HG03439 (cell line): ENCODE measurements at regions not wholly inside any gene's neighbourhood (a gene's known extent, or its start where the extent isn't known, plus 50 kb on each side); places are given as distances from the start of the nearest gene placed in this dataset.
"Not testable (repeated sequence)": the region's sequence is repeated elsewhere in the genome, so short reads cannot be mapped to it uniquely, and the experiment has no call there.

Experiments
- ATAC-seq: cut with Tn5 transposase; IDR thresholded peaks from one replicate; pipeline ENCODE4 v1.9.1; 2021; ENCODE audit warnings: mild to moderate bottlenecking, moderate library complexity; ENCODE audit not compliant: unreplicated experiment

DNA sequence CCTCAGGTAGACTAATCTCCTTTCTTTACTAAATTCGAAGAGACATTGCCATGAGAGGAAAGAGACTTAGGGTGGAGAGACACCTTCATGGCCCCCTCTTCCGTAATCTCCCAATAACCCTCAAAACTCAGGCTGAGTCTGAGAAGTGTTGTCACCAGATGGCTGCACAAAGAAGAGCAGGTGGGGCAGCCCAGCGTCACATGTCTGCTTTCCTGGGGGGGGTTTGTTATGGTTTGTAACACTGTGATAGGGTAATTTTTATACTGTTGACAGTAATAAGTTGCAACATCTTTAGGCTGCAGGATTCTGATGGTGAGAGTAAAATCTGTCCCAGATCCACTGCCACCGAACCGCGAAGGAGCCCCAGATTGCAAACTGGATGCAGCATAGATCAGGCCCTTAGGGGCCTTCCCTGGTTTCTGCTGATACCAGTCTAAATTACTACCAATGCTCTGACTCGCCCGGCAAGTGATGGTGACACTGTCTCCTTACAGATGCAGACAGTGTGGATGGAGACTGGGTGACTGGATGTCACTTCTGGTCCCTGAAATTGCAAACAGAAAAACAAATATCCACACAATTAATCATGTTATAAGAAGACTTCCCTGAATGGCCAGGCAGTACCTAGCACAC, 595.1 kb downstream of the RPIA start:
- not testable (repeated sequence) for ATAC-seq

DNA sequence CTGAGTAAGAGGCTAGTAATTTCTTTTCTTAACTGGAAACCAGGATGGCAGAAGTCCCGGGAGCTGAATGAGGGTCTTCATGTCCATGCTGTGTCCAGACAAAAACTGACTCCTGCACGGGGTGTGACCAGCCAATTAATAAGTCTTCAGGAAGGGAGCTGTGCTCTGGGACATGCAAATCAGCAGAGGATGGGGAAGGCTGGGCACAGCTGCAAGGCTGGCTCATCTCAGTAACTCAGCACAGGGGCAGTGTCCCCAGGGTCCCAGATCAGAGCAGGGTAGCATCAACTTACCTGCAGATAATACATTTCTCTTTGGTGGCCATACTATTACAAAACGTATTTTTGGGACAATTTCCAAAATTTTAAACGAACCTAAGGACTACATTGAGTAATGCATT, 595.6 kb downstream of the RPIA start:
- ATAC-seq = not testable (repeated sequence)

DNA sequence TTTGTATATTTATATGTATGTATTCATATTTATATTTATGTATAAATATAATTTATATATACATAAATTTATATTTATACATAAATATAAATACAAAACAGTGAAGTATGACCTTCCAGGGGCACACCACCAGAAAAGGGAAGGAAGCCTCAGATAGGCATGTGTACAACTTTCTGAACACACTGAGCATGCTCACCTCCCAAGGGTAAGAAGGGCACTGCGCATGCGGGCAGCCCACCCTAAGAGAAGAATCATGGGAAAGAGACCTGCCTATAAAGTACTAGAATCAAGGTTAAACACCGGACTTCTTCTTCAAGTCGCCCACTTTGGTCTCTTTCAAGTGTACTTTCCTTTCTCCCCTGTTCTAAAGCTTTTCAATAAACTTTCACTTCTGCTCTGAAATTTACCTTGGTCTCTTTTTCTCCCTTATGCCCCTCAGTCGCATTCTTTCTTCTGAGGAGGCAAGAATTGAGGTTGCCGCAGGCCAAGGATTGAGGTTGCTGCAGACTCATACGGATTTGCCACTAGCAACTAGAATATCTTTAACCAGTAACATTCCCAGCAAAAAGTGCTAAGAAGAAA, 600.3 kb downstream of the RPIA start:
- not testable (repeated sequence) for ATAC-seq

DNA sequence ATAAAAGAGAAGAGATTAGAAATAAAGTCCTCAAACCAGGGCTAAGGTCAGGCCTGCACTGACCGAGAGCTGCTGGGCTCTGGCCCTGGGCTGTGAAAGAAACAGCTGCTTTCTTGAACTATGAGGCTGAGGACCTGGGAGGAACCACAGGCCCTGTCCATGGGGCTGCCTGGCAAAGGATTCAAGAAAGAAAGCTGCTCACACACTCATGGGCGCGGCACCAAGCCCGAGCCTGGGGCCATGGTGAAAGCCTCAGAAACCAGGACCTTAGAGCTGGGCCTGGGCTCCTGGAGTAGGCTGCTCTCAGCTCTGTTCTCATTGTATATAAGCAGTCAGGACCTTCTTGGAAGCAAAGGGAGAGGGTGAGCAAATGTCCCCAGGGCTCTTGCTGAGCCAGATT, 601.9 kb downstream of the RPIA start:
- not testable (repeated sequence) for ATAC-seq

DNA sequence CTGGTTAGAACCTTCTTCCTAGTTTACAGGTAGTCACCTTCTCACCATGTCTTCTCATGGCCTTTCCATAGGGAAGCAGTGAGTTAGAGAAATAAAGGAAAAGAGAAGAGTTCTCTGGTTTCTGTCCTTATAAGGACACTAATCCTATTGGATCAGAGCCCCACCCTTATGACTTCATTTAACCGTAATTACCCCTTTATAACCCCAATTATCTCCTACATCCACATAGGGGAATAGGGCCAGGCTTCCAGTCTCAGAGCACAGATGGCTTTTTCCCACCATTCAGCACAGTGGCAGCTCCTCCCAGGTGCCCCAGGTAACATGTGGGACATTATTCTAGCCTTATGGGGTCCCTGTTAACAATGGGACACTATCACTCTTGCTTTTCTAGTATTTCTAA, 602.9 kb downstream of the RPIA start:
- not testable (repeated sequence) for ATAC-seq

DNA sequence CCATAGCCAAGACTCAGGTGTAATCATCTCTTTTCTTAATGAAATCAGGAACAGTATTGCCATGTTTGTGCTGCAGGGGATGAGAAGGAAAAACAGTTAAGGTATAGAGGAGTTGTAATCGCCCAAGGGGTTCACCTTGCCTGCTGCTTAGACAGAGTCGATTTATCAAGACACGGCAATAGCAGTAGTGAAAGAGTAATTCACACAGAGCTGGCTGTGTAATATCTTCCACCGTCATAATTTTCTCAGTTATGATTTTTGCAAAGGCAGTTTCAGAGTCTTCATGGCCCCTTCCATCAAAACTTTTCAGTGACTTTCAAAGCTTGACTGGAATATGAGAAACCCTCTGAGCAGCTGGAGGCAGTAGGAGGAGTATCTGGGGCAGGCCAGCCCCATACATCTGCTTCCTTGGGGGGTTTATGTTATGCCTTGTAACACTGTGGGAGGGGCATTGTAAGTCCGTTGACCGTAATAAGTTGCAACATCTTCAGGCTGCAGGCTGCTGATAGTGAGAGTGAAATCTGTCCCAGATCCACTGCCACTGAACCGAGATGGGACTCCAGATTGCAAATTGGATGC, 605.4 kb downstream of the RPIA start:
- not testable (repeated sequence) for ATAC-seq

DNA sequence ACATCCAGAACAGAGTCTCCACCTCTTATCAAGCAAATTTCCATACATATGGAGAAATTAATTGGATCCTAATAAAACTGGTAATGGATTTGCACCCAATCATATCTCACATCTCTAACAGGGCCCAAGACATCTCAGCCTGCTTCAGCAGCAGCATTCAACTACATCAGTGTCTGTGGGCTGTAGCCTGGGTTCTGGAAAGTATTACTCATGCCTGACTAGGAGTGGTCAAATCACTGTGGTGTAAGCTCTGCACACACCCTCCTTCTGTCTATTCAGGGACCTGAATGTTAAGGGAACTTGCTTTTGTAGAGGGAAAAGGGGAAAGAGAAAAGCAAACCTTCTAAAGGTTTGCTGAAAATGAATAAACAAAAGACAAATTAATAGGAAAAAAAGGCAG, 607.7 kb downstream of the RPIA start:
- peak; percentile 84 for ATAC-seq

DNA sequence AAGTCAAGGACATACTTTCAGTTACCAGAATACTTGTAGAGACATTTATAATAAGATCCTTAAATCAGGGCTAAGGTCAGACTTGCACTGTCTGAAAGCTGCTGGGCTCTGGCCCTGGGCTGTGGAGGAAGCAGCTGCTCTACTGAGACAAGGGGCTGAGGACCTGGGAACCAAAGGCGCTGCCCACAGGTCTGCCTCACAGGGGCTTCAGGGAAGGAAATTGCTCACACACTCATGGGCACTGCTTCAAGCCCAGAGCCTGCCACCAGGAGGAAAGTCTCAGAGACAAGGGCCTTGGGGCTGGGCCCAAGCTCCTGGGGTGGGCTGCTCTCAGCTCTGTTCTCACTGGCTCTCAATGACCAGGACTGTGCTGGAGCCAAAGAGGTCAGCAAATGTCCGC, 614.1 kb downstream of the RPIA start:
- ATAC-seq = not testable (repeated sequence)

DNA sequence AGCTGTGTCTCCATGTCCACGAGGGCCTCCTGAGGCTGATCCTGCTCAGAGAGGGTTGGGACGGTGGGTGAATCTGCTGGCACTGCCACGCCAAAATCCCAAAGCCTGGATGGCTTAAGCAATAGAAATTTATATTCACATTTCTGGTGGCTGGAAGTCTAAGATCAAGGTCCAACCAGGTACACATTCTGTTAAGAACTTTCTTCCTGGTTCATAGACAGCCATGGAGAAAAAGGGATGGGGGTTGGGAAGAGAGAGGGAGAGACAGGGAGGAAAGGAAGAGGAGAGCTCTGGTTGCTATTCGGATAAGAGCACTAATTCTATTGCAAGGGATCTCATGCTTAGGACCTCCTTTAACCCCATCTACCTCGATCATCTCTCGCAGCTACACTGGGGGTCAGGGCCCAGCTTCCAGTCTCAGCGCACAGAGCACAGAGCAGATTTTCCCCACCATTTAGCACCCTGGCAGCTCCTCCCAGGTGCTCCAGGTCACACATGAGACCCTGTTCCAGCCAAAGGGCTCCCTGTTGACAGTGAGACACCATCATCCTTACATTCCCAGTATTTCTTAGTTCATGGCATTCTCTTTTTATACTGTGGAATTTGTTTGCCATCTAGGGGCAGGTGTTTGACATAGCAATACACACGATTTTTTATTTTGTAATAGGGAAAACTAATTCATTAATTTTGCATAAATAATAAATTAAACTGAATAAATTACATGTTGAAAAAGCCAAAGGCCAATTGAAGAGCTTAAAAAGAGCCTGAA, 615.6 kb downstream of the RPIA start:
- not testable (repeated sequence) for ATAC-seq

DNA sequence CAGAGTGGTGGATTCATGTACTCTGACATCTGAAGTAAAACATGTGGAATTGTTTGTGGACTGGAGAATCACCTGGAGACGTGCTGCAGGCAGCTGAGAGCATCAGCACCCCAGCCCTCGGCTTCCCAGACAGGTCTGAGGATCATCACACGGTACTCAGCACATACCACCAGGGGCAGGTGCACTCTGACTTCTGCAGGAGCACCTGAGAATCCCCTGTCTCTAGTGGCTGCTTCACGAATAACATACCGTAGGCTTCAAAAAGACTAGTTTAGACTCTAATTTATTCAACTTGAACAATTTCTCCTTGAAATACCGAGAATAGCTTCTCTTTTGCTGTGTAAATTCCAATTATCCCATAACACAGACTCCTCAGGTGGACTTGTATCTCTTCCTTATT, 627.5 kb downstream of the RPIA start:
- ATAC-seq = not testable (repeated sequence)

DNA sequence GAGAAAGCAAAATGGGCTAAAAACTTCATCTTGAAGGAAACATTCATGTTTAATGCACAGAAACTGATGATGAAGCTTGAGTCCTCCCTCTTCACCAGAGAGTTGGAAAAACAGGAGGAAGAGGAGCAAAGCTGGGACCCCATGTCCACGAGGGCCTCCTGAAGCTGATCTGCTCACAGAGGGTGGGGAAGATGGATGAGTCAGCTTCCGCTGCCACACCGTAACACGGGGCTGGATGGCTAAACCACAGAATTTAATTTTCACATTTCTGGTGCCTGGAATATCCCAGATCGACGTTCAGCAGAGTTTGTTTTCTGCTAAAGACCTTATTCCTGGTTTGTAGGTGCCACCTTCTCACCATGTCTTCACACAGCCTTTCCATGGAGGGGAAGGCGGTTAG, 634.4 kb downstream of the RPIA start:
- not testable (repeated sequence) for ATAC-seq

DNA sequence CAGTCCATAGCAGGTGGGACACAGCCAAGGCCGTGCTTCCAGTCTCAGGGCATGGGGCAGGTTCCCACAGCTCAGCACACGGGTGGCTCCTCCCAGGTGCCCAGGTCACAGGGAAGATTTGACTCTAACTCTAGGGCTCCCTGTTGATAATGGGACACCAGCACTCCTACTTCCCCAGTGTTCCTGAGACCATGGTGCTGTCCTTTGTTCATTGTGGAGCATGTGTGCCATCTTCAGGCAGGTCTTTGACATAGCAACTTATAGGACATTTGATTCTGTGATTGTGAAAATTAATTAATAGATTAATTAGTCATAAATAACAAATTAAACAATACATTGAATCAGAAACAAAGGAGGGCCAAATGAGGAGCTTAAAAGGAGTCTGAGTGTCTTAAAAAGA, 635.0 kb downstream of the RPIA start:
- peak; percentile 50 for ATAC-seq

DNA sequence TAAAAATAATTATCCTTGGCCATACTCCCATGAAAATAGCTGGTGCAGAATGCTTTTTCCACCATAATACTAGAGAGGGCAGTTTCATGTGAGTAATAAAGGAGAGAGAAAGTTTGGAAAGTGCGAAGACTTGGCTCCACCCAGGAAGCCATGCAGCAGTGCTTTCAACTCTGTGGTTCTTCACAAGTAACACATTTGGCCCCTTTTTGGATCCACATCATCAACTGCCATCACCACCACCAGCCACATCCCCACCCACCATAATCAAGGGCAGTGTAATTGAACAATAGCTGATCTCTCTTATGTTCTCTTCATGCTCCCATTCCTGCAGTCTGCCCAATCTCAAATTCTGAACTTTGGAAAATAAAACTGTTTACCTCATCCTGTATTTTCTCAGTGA, 637.3 kb downstream of the RPIA start:
- ATAC-seq = not testable (repeated sequence)
